PFSK-1 (cell line): ENCODE measurements at regions not wholly inside any gene's neighbourhood (a gene's known extent, or its start where the extent isn't known, plus 50 kb on each side); places are given as distances from the start of the nearest gene placed in this dataset.

Experiments used
- POLR2AphosphoS5 ChIP-seq: IDR thresholded peaks from 2 replicates; pipeline ENCODE4 v1.6.1; 2012; ENCODE audit warnings: low read depth, mild to moderate bottlenecking, control low read depth, low read length, moderate library complexity
- TF ChIP-seq, protein P1 (sequence below), 2 experiments: IDR thresholded peaks; 2 replicates each; pipeline versions ENCODE4 v1.6.1 to v1.8.0; 2011 to 2012; ENCODE audit warnings: low read depth in 2 of 2, low read length in 2 of 2, control low read depth in 1 of 2, inconsistent platforms in 1 of 2, mild to moderate bottlenecking in 1 of 2, moderate library complexity in 1 of 2; ENCODE audit not compliant: insufficient read depth in 1 of 2

DNA sequence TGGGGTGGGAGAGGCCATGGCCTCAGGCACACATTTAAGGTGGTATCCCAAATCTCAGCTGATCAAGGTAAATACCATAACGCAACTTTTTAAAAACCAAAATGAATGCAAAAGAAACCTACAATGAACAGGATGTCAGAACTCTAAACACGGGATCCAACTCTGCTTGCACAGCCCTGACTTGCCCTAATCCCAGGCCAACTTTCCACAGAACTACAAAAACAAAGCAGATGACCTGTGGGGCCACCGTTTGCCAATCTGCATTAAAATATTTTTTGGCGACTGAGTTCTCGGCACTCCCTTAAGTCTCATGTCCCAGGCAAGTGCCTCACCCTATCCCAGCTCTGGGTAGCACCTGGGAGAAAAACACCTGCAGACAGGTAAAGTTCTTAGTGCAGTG, 110.5 kb downstream of the ZFP64 start:
- TF ChIP-seq POLR2AphosphoS5 = no peak
- TF ChIP-seq, protein P1, sequence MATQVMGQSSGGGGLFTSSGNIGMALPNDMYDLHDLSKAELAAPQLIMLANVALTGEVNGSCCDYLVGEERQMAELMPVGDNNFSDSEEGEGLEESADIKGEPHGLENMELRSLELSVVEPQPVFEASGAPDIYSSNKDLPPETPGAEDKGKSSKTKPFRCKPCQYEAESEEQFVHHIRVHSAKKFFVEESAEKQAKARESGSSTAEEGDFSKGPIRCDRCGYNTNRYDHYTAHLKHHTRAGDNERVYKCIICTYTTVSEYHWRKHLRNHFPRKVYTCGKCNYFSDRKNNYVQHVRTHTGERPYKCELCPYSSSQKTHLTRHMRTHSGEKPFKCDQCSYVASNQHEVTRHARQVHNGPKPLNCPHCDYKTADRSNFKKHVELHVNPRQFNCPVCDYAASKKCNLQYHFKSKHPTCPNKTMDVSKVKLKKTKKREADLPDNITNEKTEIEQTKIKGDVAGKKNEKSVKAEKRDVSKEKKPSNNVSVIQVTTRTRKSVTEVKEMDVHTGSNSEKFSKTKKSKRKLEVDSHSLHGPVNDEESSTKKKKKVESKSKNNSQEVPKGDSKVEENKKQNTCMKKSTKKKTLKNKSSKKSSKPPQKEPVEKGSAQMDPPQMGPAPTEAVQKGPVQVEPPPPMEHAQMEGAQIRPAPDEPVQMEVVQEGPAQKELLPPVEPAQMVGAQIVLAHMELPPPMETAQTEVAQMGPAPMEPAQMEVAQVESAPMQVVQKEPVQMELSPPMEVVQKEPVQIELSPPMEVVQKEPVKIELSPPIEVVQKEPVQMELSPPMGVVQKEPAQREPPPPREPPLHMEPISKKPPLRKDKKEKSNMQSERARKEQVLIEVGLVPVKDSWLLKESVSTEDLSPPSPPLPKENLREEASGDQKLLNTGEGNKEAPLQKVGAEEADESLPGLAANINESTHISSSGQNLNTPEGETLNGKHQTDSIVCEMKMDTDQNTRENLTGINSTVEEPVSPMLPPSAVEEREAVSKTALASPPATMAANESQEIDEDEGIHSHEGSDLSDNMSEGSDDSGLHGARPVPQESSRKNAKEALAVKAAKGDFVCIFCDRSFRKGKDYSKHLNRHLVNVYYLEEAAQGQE (IDR thresholded peaks at IDR 0.05; ENCODE audit: insufficient read depth in 1 of 2, low read depth in 2 of 2, low read length in 2 of 2) = no peak
